Breast epithelium (tissue), 4 donors: ENCODE measurements at regions not wholly inside any gene's neighbourhood (a gene's known extent, or its start where the extent isn't known, plus 50 kb on each side); places are given as distances from the start of the nearest gene placed in this dataset.
A peak's percentile ranks its signal among the peaks of the same experiment; 100 is the strongest.

Source experiments
- DNase-seq, 2 donors: peaks; one replicate each; pipeline ENCODE4 v3.0.0-alpha.2; 2019; ENCODE audit warnings: low spot score in 2 of 2
- H3K27ac ChIP-seq, 2 donors: fragments of 200-600 bp; sonication (generic) in 1 of 2; one replicate each; pipeline ENCODE4 v1.5.1; 2016 to 2019; ENCODE audit warnings: mild to moderate bottlenecking in 1 of 2
- H3K27me3 ChIP-seq, 2 donors: fragments of 200-600 bp; sonication (generic) in 1 of 2; one replicate each; pipeline versions ENCODE4 v1.5.1 to v1.6.0; 2017 to 2019; ENCODE audit warnings: control low read depth in 1 of 2, mild to moderate bottlenecking in 1 of 2
- H3K36me3 ChIP-seq: fragments of 200-600 bp; one replicate; pipeline ENCODE4 v1.5.1; 2019
- H3K4me1 ChIP-seq, 2 donors: fragments of 200-600 bp; sonication (generic); one replicate each; pipeline ENCODE4 v1.5.1; 2016 to 2019; ENCODE audit warnings: control low read depth in 1 of 2
- H3K4me3 ChIP-seq, 3 donors: fragments of 200-600 bp; sonication (generic); 1 replicate in 2 of 3; 2 replicates in 1 of 3; pipeline ENCODE4 v1.5.1; 2016 to 2019; ENCODE audit warnings: mild to moderate bottlenecking in 3 of 3, moderate library complexity in 2 of 3
- H3K9me3 ChIP-seq, 2 donors: fragments of 200-600 bp; sonication (generic) in 1 of 2; one replicate each; pipeline ENCODE4 v1.5.1; 2016 to 2019; ENCODE audit warnings: control low read depth in 1 of 2
- POLR2A ChIP-seq: fragments of 450-650 bp; IDR thresholded peaks from one replicate; pipeline ENCODE4 v1.6.1; 2016; ENCODE audit warnings: antibody characterized with exemption, mild to moderate bottlenecking, moderate library complexity
- POLR2AphosphoS5 ChIP-seq, 3 donors: sonication (generic); formaldehyde crosslinking; IDR thresholded peaks; one replicate each; pipeline ENCODE4 v1.6.1; 2017; ENCODE audit warnings: antibody characterized with exemption in 3 of 3
- intact Hi-C: fragments of 100-400 bp; cut with DNase I; formaldehyde crosslinking; loops from one replicate; pipeline ENCODE4 v1.15.1; 2023; ENCODE audit warnings: low total_unique reads
- TF ChIP-seq, protein P1 (sequence below), 3 donors: fragments of 450-650 bp; IDR thresholded peaks; one replicate each; pipeline ENCODE4 v1.5.1; 2016 to 2017; ENCODE audit warnings: antibody characterized with exemption in 3 of 3, mild to moderate bottlenecking in 3 of 3, moderate library complexity in 3 of 3

DNA sequence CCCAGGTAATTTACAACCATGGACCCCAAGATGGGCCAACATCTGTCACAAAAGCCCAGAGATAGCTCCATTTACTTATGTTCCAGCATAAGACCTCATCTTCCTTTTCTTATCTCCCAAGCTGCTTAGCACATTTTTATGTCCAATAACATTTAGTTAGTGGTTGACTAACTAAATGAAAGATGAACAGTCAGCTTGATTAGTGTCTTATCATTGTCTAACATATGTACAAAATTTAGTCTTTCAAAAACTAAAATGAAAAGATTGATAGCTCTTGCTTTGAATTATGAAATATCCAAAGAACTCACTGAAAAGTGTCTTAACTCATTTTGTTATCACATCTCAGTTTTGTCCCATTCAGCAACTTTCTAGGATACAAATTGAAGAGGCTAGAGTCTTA lies 163.1 kb upstream of the EGLN3 start:
- Histone ChIP-seq H3K9me3 (no peaks in the 10 kb centered on the region), H3K36me3 (no peaks in the 10 kb centered on the region), H3K27me3 (no peaks in the 10 kb centered on the region), H3K4me1 (peaks cover 0 to 18% of the 10 kb centered on the region in 2 donors), H3K4me3 (no peak overlapping the region), H3K27ac (no peak overlapping the region)
- intact Hi-C loops = no loop called here
- no peak for DNase-seq
- TF ChIP-seq, protein P1, sequence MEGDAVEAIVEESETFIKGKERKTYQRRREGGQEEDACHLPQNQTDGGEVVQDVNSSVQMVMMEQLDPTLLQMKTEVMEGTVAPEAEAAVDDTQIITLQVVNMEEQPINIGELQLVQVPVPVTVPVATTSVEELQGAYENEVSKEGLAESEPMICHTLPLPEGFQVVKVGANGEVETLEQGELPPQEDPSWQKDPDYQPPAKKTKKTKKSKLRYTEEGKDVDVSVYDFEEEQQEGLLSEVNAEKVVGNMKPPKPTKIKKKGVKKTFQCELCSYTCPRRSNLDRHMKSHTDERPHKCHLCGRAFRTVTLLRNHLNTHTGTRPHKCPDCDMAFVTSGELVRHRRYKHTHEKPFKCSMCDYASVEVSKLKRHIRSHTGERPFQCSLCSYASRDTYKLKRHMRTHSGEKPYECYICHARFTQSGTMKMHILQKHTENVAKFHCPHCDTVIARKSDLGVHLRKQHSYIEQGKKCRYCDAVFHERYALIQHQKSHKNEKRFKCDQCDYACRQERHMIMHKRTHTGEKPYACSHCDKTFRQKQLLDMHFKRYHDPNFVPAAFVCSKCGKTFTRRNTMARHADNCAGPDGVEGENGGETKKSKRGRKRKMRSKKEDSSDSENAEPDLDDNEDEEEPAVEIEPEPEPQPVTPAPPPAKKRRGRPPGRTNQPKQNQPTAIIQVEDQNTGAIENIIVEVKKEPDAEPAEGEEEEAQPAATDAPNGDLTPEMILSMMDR (IDR thresholded peaks at IDR 0.05) = no peak
- TF ChIP-seq POLR2A (no peak), POLR2AphosphoS5 (IDR thresholded peaks at IDR 0.05) (no peak)

DNA sequence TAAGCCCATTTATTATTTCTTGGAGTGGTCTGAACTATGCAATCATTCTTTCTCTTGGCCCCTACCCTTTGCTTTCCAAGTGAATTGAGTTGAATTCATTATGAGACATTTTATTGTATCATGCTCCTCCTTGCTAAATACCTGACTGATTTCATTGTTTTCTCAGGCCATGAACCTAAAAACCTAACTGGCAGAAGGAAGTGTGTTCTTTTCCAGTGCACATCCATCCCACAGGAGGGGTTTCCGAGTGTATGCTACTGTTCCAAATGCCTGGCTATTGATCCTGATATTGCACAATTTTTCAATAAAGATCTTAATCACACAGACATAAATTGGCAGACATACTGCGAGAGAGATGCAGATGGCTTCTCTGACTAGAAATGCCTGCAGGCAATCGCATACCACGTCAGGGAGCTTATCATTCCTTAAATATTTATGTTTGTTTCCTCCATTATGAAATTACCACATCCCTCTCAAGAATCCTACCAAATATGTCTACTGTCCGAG lies 162.2 kb upstream of the EGLN3 start:
- intact Hi-C loops = no loop called here
- Histone ChIP-seq H3K36me3 (no peaks in the 10 kb centered on the region), H3K4me1 (peaks cover 0 to 18% of the 10 kb centered on the region in 2 donors), H3K27ac (peak overlapping the region in 1 of 2 donors; percentile 50), H3K9me3 (no peaks in the 10 kb centered on the region), H3K27me3 (no peaks in the 10 kb centered on the region), H3K4me3 (no peak overlapping the region)
- DNase-seq = peak in 1 of 2 donors; percentile 34
- TF ChIP-seq POLR2AphosphoS5 (IDR thresholded peaks at IDR 0.05) (no peak), POLR2A (no peak)
- TF ChIP-seq, protein P1 (IDR thresholded peaks at IDR 0.05) = no peak

DNA sequence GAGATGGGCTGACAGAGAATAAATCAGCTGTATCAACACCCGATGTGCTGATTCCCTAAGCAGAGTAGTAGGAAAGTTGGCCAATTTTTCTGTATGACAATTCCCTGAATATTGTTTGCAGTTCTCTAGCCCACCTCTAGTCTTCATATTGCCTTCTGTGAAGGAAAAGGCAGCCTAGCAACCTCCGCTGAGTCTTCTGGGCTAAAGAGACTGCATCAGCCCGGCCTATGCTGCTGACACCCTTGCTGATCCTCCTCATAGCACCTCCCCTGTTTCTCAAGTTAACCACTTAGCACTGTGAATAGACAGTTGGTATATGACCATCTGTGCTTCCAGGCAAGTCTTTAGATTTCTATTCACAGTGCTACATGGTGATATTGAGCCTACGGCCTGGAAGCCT lies 161.1 kb upstream of the EGLN3 start:
- no peak for TF ChIP-seq POLR2AphosphoS5 (IDR thresholded peaks at IDR 0.05)
- TF ChIP-seq, protein P1 (IDR thresholded peaks at IDR 0.05) = no peak
- no peak for TF ChIP-seq POLR2A
- intact Hi-C loops = no loop called here
- H3K36me3 ChIP-seq = no peaks in the 10 kb centered on the region

DNA sequence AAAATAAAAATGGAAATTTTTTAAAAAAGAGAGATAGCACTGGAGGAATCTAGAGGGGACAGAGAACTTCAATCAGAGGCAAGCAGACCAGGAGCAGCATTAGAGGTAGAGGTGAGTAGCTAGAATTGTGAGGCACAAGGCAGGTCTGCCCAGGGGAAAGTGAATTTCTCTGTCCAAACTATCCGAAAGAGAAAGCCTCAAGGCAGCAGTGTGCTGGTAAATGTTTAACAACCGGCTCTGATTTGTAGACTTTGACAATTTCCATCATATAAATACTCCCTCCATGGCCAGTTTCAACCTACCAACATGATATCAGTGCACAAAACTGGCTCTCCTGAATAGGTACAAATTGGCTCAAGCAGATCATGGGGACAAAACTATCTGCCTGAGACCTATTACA lies 160.6 kb upstream of the EGLN3 start:
- H3K27ac ChIP-seq = peak overlapping the region; percentile 50 to 57
- no peak for DNase-seq
- intact Hi-C loops = no loop called here
- no peak overlapping the region for H3K4me3 ChIP-seq
- TF ChIP-seq POLR2A = no peak
- no peak for TF ChIP-seq POLR2AphosphoS5 (IDR thresholded peaks at IDR 0.05)
- TF ChIP-seq, protein P1 (IDR thresholded peaks at IDR 0.05) = no peak
- peaks cover 0 to 18% of the 10 kb centered on the region in 2 donors for H3K4me1 ChIP-seq
- H3K36me3 ChIP-seq = no peaks in the 10 kb centered on the region
- no peaks in the 10 kb centered on the region for H3K9me3 ChIP-seq
- H3K27me3 ChIP-seq = no peaks in the 10 kb centered on the region

More for the DNA sequence above, 161.1 kb upstream of the EGLN3 start:
- DNase-seq = no peak
- peaks cover 0 to 18% of the 10 kb centered on the region in 2 donors for H3K4me1 ChIP-seq
- H3K27ac ChIP-seq = peak overlapping the region; percentile 50 to 57
- no peak overlapping the region for H3K4me3 ChIP-seq
- no peaks in the 10 kb centered on the region for H3K27me3 ChIP-seq
- H3K9me3 ChIP-seq = no peaks in the 10 kb centered on the region

DNA sequence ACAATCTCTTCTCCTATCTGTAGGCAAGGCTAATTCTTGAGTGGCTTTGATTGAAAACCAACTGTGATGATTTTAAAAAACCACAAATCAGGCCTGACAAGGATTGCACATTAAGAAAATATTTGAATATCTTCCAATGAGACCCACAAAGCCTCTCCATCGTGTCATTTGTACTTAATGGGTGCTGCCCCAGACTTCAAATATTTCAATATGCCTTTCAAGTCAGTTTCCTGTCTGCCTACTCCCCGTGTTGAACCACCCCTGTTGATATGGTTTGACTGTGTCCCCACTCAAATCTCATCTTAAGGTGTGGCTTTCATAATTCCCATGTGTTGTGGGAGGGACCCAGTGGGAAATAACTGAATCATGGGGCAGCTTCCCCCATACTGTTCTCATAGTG lies 159.7 kb upstream of the EGLN3 start:
- H3K27me3 ChIP-seq = no peaks in the 10 kb centered on the region
- peaks cover 0 to 18% of the 10 kb centered on the region in 2 donors for H3K4me1 ChIP-seq
- no peaks in the 10 kb centered on the region for H3K9me3 ChIP-seq
- no peak overlapping the region for H3K27ac ChIP-seq
- H3K4me3 ChIP-seq = no peak overlapping the region
- DNase-seq = no peak
- H3K36me3 ChIP-seq = no peaks in the 10 kb centered on the region
- TF ChIP-seq POLR2A = no peak
- TF ChIP-seq POLR2AphosphoS5 (IDR thresholded peaks at IDR 0.05) = no peak
- TF ChIP-seq, protein P1 (IDR thresholded peaks at IDR 0.05) = no peak
- intact Hi-C loops = no loop called here
